ENCODE measurements at regions not wholly inside any gene's neighbourhood (a gene's known extent, or its start where the extent isn't known, plus 50 kb on each side); places are given as distances from the start of the nearest gene placed in this dataset.

GRCh38 chr15:97410897-97411575 lies 549.5 kb upstream of the ARRDC4 start:
- no peak for TF ChIP-seq CTCF (IDR thresholded peaks at IDR 0.05; ENCODE audit: low read depth, low read length)
- H3K4me3 ChIP-seq (ENCODE audit: low read depth, low read length) = no peak overlapping the region

- TF ChIP-seq CTCF (IDR thresholded peaks at IDR 0.05; ENCODE audit: low read depth, low read length) = no peak
- H3K4me3 ChIP-seq (ENCODE audit: low read depth, low read length) = no peak overlapping the region
Observed at GRCh38 chr15:97420130-97420529, 540.4 kb upstream of the ARRDC4 start.

GRCh38 chr15:97425596-97425995 lies 534.9 kb upstream of the ARRDC4 start:
- no peak for TF ChIP-seq CTCF (IDR thresholded peaks at IDR 0.05; ENCODE audit: low read depth, low read length)
- H3K4me3 ChIP-seq (ENCODE audit: low read depth, low read length) = no peak overlapping the region

GRCh38 chr15:97443101-97443500 lies 517.4 kb upstream of the ARRDC4 start:
- no peak overlapping the region for H3K4me3 ChIP-seq (ENCODE audit: low read depth, low read length)
- no peak for TF ChIP-seq CTCF (IDR thresholded peaks at IDR 0.05; ENCODE audit: low read depth, low read length)

GRCh38 chr15:97446138-97446537 lies 514.4 kb upstream of the ARRDC4 start:
- no peak for TF ChIP-seq CTCF (IDR thresholded peaks at IDR 0.05; ENCODE audit: low read depth, low read length)
- no peak overlapping the region for H3K4me3 ChIP-seq (ENCODE audit: low read depth, low read length)

GRCh38 chr15:97456521-97457202 lies 503.8 kb upstream of the ARRDC4 start:
- no peak overlapping the region for H3K4me3 ChIP-seq (ENCODE audit: low read depth, low read length)
- no peak for TF ChIP-seq CTCF (IDR thresholded peaks at IDR 0.05; ENCODE audit: low read depth, low read length)

- H3K4me3 ChIP-seq (ENCODE audit: low read depth, low read length) = no peak overlapping the region
- no peak for TF ChIP-seq CTCF (IDR thresholded peaks at IDR 0.05; ENCODE audit: low read depth, low read length)
Observed at GRCh38 chr15:97457203-97457847, 503.2 kb upstream of the ARRDC4 start.

All from WI38 (cell line).